ENCODE measurements at regions not wholly inside any gene's neighbourhood (a gene's known extent, or its start where the extent isn't known, plus 50 kb on each side); places are given as distances from the start of the nearest gene placed in this dataset.
A peak's percentile ranks its signal among the peaks of the same experiment; 100 is the strongest.
"Not testable (repeated sequence)": the region's sequence is repeated elsewhere in the genome, so short reads cannot be mapped to it uniquely, and the experiment has no call there.

DNA sequence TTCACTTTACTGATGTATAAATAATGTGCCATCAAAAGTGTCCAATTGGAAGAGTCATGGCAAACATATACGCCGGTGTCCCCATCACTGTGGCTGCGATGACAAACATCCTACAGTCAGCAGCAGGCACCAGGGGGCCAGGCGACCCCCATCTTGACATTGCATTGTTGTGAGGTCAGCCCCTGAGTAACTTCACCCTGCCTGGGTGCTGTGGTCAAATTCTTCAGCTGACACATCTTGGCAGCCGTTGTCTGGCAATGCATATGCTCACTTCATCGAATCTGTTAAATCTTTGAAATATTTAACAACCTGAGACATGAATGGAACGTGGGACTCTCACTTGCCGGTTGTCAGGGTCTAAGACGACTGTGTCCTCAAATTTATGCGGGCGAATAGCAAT is 430.9 kb downstream of the BRD1 start:
- no peak for DNase-seq (ENCODE audit: low spot score)

DNA sequence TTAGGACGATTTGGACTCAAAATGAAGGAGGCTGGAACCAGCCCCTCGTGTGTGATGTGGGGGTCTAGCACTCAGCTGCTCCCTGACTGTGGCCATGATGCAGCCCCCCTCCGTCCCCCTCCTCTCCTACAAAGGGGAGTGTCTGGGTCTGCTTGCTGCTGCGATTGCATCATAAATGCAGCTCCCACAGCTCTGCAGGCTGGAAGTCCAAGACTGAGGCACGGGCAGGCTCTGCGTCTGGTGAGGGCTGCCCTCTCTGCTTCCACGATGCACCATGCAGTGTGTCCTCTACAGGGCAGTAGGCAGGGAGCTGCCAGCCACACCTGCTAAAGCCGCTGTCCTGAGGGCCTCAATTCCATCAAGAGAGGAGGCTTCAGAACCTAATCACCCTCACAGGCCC is 432.1 kb downstream of the BRD1 start:
- no peak for DNase-seq (ENCODE audit: low spot score)

DNA sequence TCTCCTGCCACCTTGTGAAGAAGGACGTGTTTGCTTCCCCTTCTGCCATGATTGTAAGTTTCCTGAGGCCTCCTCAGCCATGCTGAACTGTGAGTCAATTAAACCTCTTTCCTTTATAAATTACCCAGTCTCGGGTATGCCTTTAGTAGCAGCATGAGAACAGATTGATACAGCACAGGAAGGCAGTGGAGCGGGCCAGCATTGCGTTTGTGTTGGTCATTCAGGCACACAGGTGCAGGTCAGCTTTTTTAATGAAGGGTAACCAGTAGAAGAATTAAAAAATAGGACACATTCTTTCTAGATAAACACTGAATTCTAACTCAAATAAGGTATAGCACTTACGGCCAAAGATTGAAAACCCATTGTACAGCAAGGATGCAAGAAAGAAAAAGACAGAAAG is 432.6 kb downstream of the BRD1 start:
- not testable (repeated sequence) for DNase-seq (ENCODE audit: low spot score)

DNA sequence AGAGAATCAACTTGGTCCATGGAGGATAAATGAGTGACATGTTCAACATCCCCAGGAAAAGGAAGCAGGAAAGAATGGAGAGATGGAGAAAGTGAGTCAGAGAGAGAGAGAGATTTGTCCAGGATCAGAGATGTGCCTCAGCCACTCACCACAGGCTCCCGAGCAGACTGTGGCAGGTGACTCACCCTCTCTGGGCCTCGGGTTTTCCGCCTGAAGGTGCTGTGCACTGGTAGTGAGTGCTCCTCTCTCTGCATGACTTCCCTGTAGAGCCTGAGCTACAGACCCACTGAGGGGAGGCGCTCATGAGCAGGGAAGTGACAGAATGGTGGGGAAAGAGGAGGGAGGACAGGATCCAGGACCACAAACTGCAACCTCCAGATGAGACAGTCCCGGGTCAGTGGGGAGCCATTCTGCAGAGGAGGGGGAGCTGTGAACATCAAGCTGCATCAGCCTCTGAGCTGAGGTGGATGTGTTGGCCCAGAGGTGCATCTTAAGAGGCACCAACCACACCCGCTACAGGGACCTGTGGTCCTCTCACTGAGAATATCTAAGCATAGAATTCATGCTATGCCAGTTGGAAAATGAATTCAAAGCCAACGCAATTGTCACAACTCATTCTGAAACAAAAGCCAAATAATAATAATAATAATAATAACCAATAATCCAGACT is 433.4 kb downstream of the BRD1 start:
- DNase-seq (ENCODE audit: low spot score), result no peak

DNA sequence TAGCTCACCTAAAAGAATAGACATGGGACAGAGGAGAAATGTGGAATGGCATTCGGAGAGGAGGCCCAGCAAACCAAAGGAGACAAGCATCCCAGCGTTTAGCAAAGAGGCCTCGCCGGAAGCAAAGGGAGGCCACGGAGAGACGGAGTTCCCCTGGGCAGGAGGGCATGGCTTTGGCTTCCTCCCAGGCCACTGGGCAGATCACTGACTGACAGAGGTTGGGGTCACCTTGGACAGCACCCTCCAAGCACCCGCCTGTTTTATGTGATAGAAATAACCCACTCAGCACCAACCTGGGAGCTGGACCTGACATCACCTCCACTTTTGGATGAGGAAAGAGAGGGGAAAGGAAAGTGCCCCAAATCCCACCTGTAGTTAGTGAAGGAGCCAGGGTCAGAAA is 434.1 kb downstream of the BRD1 start:
- DNase-seq (ENCODE audit: low spot score), result no peak

DNA sequence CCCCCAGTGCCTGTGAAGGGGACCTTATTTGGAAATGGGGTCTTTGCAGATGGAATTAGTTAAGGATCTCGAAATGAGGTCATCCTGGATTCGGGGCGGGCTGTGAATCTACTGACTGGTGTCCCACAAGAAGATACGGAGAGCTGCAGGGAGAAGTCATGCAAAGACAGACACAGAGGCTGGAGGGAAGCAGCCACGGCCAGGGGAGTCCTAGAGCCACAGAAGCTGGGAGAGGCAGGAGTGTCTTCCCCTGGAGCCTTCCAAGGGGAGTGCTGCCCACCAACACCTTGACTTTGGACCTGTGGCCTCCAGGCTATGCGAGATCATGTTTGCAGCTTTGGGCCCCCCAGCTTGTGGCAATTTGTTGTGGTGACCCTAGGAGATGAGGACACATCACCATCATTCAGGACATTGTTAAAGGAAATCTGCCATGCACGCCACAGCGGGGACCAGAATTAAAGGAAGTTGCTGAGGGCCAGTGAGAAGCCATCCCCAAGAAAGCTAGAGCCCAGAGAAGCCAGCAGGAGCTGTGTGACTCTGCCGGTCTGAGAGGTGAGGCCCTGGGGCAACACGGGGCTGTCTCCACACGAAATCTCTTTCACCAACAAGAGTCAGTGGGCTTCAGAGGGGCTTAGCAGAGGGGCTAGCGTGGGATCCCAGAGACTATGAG is 434.7 kb downstream of the BRD1 start:
- DNase-seq (ENCODE audit: low spot score), result no peak

DNA sequence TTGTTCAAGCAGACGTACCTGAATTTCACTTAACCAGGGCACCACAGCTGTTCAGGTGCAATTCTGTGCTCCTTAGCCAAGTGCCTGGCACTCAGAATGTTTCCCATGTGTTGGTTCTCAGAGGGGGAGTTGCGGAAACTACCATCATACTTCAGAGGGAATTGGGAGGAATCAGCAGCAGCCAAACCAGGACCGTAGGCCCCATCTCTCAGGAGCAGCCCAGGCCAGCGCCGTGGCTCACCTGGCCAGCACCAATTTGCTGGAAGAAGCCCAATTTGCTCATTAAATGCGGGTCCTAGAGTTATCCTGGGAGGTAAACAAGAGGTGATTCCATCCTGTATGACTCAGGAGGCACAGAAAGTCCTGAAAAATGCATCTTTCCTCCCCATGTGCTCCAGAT is 435.4 kb downstream of the BRD1 start:
- no peak for DNase-seq (ENCODE audit: low spot score)

DNA sequence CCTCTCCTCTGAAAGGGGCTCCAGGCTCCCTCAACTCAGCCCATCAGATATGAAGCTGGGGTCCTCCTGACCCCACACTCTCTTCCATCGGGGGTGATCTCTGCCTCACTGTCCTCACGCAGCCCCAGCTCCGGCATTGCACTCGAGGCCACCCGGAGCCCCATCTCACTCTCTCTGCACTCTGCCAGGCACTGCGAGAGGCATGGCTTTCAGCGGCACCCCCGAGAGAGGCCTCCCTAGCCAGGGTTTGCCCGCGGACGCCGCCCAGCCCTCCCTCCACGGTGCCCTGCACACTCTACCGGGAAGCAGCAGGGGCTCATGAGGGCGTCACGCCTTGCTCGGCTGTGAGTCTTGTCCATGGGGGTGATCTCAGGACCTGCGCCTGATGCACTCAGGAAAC is 436.2 kb downstream of the BRD1 start:
- no peak for DNase-seq (ENCODE audit: low spot score)

DNA sequence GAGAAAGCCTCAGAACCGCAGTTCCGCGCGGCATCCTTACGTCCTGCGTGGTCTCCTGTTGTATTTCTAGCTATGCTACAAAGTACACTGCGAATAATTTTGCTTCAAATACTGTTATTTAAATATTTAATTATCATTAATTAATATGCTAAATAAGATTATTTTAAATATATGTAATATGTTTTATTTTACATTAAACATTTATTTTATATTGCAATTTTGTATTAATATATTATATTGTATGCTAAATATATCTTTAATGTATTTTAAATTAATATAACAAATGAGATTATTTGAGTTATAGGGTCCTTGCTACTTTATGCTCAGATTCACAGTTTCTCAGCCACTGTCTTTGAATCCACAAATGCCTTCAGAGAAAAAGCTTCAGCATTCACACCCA is 436.7 kb downstream of the BRD1 start:
- DNase-seq (ENCODE audit: low spot score), result no peak

DNA sequence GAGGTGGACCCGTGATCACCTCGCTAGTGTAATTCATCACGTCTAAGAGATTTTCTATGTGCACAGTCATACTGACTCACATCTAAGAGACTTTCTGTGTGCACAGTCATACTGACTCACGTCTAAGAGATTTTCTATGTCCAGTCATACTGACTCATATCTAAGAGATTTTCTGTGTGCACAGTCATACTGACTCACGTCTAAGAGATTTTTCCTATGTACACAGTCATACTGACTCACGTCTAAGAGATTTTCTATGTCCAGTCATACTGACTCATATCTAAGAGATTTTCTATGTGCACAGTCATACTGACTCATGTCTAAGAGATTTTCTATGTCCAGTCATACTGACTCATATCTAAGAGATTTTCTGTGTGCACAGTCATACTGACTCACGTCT is 443.8 kb downstream of the BRD1 start:
- not testable (repeated sequence) for DNase-seq (ENCODE audit: low spot score)

DNA sequence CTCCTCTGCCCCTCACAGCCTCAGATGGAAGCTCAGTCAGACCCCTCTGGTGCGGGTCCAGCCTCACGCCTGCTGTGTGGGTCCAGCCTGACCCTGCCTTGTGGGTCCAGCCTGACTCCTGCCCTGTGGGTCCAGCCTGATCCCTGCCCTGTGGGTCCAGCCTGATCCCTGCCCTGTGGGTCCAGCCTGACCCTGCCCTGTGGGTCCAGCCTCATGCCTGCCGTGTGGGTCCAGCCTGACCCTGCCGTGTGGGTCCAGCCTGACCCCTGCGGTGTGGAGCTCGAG is 445.3 kb downstream of the BRD1 start:
- DNase-seq (ENCODE audit: low spot score), result no peak

DNA sequence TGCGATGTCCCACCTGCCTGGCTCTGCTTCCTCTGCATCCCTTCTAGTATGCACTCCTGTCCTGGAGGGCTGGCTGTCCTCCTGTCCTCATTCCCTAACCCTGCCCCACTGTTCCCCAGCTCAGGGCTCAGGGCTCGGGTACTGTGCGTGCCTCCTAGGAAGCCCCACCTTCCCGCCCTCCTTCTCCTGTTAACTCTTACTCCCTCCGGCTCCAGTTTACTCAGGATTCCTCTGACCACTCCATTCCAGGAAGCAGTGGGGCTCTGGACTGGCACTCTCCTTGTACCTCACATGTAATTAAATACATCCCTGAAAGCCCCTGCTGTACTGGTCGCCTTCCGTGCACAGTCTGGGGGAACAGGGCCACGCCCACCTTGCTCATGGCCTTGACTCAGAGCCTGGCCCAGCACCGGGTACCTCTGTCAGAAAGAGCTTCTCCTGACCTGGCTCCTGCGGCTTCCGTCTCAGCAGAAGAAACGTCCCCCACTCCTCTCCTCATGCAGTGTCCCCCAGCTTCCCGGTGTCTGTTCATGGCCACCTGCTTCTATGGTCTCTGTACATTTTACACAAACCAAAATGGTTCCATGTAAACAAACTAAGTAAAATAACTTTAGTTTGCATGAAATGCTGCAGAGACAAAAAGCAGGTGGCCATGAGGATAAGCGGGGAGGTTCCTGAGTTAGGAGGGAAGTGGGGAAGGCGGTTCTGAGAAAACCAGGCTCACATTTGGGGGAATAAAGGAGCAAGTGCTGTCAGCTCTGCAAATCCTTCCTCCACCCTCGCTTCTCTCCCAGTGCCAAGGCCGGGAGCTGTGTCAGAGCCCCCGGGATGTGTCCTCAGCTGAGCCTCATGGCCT is 445.9 kb downstream of the BRD1 start:
- DNase-seq (ENCODE audit: low spot score), result no peak

DNA sequence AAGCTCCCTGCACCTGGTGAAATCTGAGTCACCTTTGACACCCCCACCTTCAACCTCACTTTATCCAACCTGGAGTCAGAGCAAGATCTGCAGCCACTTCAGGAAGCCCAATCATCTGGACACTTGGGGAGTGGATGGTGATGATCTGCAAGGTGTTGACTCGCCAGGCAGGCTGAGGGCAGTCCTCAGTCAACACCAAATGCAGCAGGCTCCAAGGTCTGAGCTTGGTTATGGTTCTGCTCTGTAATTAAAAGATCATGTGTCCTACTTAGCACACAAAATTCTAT is 446.9 kb downstream of the BRD1 start:
- DNase-seq (ENCODE audit: low spot score), result no peak

DNA sequence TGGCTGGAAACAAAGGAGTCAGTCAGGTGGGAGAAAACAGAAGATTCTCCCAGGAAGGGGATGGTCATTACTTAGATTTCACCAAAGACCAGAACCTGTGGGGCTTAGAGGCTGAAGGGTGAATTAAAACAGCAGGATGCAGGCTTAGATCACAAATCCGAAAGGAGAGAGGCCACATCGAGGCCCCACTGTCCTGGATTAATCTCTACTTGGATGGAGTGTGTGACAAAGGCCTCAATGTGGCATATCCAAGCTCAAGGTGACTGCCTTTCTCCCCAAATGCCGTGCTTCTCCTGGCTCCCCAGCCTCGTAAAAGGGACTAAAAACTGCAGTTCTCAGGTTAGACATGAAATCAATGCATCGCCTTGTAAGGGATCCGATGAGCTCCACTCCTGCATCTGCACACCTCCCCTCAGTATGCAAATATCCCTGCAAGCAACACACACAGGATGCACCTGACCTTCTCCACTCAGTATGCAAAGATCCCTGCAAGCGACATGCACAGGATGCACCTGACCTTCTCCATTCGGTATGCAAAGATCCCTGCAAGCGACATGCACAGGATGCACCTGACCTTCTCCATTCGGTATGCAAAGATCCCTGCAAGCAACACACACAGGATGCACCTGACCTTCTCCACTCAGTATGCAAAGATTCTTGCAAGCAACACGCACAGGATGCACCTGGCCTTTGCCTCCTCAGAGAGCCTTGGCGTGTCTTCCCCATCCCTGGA is 447.4 kb downstream of the BRD1 start:
- no peak for DNase-seq (ENCODE audit: low spot score)

DNA sequence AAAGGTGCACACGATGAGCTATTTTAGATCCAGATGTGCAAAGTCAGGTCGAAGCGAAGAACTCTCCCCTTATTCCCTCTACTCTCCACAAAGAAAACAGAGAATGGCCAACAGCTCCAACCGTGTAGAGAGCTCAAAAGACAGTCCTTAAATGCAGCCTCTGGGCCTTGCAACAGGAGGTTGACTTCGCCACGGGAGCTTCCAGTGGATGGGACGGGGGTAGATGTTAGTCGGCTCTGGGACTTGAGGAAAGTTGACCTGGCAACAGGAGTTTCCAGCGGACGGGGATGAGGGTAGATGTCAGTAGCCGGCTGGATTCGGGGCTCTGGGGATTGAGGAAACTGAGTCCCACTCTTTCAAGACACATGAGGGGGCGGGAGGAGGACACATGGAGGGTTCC is 450.4 kb downstream of the BRD1 start:
- no peak for DNase-seq (ENCODE audit: low spot score)

DNA sequence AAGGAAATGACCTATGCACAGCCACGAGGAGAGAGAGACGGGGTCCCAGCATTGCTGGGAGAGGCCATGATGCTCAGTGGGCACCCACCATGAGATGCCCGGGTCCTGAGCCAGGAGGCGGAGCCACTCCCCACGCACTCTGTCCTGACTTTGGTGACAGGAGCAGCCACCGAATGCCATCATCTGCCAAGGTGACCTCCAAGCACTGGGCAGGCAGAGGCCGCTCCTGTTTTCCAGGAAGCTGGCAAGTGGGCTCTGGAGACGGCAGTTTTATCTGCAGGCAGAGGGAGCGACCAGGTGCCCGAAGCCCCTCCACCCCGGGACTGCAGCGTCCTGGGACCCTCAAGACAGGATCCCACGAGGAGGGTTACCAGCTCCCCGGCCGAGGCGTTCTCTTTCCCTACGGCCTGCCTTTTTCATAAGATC is 453.9 kb downstream of the BRD1 start:
- DNase-seq (ENCODE audit: low spot score), result no peak

DNA sequence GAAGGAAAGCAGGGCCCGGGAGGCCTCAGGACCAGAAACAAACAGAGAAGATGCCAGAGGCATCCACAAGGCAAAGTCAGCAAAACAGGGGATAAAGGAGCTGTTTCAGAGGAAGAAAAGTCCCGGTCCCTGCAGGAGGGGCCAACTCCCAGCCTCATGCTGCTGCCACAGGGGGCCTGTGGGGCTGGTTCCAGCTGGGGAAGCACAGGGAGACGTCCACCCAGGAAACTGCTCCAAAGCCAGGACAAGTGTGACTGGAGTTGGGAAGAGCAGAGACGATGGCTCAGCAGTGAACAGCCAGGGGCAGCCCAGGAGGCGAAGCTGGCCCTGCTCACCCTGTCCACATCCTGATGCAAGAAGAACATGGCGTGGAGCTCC is 454.4 kb downstream of the BRD1 start:
- no peak for DNase-seq (ENCODE audit: low spot score)

DNA sequence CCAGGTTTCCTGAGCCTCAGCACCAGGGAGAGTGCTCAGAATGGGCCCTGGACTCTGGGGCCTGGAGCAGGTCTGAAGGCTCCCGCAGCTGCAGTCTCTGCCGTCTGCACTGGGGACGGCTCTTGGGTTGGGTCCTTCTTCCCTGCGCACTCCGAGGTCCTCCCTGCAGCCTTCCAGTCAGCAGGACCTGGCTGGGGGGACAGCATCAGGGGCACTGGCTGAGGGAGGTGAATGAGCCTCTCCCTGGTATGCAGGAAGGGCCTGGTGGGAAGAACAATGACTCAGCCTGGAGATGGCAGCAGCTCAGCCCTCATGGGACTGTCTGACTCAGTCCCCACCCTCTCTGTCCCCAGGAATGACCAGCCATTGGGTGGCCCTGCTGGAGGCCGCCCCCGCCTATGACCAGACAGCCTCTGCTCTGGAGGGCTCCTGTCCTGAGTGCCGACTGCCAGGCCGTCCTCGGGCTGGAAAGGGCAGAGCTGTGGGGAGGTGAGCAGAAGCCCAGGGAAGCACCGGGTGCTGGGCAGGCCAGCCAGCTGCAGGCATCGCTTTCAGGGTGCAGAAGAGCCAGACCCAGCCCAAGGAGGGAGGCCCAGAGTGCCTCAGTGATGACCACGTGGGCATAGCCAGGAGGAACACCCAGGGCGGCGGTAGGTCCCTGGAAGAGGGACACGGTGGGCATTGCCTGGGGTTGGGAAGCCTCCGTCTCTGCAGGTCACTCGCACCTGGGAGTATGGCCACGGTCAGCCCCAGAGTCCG is 455.0 kb downstream of the BRD1 start:
- DNase-seq (ENCODE audit: low spot score), result peak; percentile 93

DNA sequence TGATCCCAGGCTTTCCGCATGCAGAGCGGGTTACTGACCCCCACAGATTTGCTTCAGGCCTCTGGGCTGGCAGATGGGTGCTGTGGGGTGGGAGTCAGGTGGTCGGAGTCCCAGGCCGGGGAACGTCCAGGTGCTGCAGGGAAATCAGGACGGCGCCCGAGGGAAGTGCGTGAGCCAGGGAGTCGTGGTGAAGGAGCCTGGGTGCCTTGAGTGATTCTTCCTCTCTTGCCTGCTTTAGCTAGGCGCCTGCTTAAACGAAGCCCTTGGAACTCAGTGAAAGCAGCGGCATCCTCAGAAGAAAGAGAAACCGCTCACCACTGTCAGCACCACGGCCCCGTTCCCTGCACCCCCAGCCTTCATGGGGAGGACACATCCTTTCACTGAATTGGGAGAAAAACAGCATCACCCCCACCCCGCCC is 455.6 kb downstream of the BRD1 start:
- DNase-seq (ENCODE audit: low spot score), result no peak

DNA sequence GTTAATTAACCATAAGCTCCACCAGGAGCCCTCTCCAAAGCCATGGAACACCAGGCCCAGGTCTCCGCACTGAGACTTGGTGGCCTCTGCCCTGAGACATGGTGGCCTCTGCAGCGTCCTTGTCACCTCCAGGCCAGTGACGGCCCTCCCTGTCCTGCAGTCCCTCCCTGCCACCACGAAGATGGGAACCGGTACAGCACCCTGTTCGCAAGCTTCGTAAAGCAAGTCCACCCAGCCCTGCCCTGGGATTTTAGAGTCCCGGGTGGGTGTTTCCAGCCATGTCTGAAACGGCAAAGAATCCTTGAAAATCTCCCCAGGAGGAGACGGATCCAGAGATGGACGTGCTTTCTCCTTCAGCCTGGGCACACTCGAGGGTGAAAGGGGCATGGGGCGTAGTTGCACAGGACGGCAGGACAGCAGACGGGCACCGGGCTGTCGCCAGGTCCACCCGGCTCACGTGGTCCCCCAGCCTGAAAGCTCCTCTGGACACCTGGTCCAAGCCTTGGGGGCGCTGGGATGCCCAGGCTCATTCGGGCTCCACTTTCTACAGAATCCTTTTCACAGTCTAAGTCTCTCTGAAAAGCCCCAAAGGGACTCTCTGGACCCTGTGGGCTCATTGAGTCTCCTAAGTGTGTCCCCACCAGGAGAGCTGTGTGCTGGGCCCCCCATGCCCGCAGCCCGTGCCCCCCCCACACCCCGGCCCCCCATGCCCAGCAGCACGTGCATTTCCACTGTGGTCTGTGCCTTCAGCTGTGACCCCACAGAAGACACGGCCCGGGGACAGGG is 456.2 kb downstream of the BRD1 start:
- no peak for DNase-seq (ENCODE audit: low spot score)

DNA sequence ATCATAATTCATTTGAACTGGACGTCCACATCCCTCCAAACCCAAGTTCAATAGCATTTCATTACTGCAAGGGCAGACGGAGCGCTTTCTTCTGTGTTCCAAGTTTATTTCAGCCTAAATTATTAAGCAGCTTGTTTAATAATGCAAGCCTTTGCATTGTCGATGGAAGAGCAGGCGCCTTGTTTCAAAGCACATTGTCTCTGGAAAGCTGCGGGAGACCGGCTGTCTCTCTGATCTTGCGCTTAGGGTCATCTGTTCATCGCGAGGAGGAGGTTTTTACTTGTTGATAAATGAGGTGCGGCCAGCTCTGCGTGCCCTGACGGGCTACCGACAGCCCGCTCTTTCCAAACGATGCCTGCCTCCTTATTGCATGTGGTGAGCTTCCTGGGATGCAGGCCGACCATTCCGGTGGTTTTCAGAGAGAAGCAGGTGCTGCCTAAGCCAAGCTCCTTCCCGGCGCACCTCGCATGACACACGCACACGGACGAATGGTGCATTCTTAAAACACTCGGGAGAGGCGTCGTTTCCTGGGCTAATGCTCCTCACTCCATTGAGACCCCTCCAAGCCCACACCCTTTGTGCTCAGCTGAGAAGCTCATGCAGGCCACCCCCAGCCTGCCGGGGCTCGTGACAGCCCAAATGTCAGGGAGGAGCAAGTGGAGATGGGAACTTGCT is 456.9 kb downstream of the BRD1 start:
- no peak for DNase-seq (ENCODE audit: low spot score)

Data from H4 (cell line).